Esophagus squamous epithelium (tissue), 4 donors: ENCODE measurements at regions not wholly inside any gene's neighbourhood (a gene's known extent, or its start where the extent isn't known, plus 50 kb on each side); places are given as distances from the start of the nearest gene placed in this dataset.

Source experiments
- POLR2A ChIP-seq, 4 donors: fragments of 450-650 bp; IDR thresholded peaks; one replicate each; pipeline ENCODE4 v1.6.1; 2017; ENCODE audit warnings: antibody characterized with exemption in 4 of 4, mild to moderate bottlenecking in 4 of 4, moderate library complexity in 3 of 4
- TF ChIP-seq, protein P1 (sequence below), 6 experiments: fragments of 450-650 bp in 4 of 6; fragments of 200-600 bp in 2 of 6; sonication (generic) in 2 of 6; IDR thresholded peaks; one replicate each; pipeline ENCODE4 v1.5.1; 2016 to 2019; ENCODE audit warnings: antibody characterized with exemption in 6 of 6, mild to moderate bottlenecking in 4 of 6, moderate library complexity in 4 of 6

DNA sequence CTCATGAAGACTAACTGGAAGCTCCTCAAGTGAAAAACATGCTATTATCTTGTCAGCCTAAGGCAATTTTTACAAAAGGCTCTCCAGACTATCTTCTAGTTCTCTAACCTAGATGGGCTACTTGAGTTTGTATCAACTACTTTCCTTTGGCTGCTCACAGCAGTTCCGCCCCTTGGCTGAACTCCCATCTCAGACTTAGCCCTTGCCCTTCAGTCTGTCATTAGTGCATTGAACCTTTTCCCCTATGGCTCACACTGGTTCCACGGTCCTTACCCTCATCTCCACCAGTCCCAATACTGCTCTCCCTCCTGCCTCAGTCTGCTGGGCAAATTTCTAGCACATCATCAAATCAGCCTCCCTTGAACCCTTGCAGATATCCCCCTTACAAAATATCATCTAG, 362.3 kb downstream of the PPP1R2C start:
- TF ChIP-seq, protein P1, sequence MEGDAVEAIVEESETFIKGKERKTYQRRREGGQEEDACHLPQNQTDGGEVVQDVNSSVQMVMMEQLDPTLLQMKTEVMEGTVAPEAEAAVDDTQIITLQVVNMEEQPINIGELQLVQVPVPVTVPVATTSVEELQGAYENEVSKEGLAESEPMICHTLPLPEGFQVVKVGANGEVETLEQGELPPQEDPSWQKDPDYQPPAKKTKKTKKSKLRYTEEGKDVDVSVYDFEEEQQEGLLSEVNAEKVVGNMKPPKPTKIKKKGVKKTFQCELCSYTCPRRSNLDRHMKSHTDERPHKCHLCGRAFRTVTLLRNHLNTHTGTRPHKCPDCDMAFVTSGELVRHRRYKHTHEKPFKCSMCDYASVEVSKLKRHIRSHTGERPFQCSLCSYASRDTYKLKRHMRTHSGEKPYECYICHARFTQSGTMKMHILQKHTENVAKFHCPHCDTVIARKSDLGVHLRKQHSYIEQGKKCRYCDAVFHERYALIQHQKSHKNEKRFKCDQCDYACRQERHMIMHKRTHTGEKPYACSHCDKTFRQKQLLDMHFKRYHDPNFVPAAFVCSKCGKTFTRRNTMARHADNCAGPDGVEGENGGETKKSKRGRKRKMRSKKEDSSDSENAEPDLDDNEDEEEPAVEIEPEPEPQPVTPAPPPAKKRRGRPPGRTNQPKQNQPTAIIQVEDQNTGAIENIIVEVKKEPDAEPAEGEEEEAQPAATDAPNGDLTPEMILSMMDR (IDR thresholded peaks at IDR 0.05): no peak
- no peak for TF ChIP-seq POLR2A (IDR thresholded peaks at IDR 0.05)
